NB4 (cell line): ENCODE measurements at regions not wholly inside any gene's neighbourhood (a gene's known extent, or its start where the extent isn't known, plus 50 kb on each side); places are given as distances from the start of the nearest gene placed in this dataset.

ENCODE experiments used
- DNase-seq: peaks from one replicate; pipeline ENCODE4 v3.0.0; 2010; ENCODE audit warnings: low read depth
- H3K4me3 ChIP-seq: one replicate; pipeline ENCODE4 v1.5.1; 2011; ENCODE audit warnings: mild to moderate bottlenecking, low read depth, low read length, moderate library complexity
- MYC ChIP-seq: IDR thresholded peaks from 2 replicates; pipeline ENCODE4 v1.6.1; 2011; ENCODE audit warnings: low read depth, low read length
- POLR2A ChIP-seq: IDR thresholded peaks from 2 replicates; pipeline ENCODE4 v1.6.1; 2011; ENCODE audit warnings: mild to moderate bottlenecking; ENCODE audit not compliant: insufficient read length; ENCODE audit errors: extremely low read depth
- TF ChIP-seq, protein P1 (sequence below): IDR thresholded peaks from 2 replicates; pipeline ENCODE4 v1.6.1; 2011; ENCODE audit warnings: low read depth, low read length
- TF ChIP-seq, protein P2 (sequence below): IDR thresholded peaks from one replicate; pipeline ENCODE4 v1.5.1; 2012; ENCODE audit warnings: low read depth, low read length

DNA sequence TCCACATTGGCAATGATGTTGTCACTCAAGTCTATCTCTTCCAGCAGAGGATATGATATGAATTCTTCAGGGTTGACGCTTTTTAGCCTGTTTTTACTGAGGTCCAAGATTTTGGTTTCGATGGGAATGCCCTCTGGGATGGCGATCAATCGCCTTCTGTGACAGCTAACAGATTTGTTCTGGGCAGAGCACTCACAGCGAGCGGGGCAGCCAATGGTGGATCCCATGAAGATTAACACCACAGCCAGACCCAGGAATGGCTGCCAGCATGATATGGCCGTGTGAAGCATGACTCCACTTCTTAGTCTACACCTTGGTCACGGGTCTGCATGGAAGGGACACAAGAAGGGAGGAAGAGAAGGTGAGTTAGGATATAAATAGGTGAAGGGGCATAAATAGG is 377.1 kb upstream of the C9orf72 start:
- no peak for DNase-seq
- TF ChIP-seq POLR2A: no peak
- no peak for TF ChIP-seq MYC
- TF ChIP-seq, protein P1, sequence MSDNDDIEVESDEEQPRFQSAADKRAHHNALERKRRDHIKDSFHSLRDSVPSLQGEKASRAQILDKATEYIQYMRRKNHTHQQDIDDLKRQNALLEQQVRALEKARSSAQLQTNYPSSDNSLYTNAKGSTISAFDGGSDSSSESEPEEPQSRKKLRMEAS: no peak
- TF ChIP-seq, protein P2, sequence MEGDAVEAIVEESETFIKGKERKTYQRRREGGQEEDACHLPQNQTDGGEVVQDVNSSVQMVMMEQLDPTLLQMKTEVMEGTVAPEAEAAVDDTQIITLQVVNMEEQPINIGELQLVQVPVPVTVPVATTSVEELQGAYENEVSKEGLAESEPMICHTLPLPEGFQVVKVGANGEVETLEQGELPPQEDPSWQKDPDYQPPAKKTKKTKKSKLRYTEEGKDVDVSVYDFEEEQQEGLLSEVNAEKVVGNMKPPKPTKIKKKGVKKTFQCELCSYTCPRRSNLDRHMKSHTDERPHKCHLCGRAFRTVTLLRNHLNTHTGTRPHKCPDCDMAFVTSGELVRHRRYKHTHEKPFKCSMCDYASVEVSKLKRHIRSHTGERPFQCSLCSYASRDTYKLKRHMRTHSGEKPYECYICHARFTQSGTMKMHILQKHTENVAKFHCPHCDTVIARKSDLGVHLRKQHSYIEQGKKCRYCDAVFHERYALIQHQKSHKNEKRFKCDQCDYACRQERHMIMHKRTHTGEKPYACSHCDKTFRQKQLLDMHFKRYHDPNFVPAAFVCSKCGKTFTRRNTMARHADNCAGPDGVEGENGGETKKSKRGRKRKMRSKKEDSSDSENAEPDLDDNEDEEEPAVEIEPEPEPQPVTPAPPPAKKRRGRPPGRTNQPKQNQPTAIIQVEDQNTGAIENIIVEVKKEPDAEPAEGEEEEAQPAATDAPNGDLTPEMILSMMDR: no peak
- H3K4me3 ChIP-seq: no peak overlapping the region

DNA sequence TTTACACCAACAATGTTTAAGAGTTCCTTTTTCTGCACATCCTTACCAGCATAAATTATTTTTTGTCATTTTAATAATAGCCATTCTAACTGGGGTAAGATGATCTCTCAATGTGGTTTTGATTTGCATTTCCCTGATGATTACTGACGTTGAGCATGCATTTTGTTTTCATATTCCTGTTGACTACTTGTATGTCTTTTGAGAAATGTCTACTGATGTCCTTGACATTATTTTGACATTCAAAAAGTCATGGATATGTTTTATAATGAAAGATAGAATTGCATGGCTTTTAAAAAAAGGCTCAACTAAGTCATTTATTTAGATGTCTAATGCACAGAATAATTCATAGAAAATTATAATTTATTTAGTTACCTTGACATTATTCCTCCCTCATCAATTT is 381.6 kb upstream of the C9orf72 start:
- no peak overlapping the region for H3K4me3 ChIP-seq
- no peak for DNase-seq
- TF ChIP-seq MYC (no peak), POLR2A (no peak)
- TF ChIP-seq, protein P2: no peak
- TF ChIP-seq, protein P1: no peak

DNA sequence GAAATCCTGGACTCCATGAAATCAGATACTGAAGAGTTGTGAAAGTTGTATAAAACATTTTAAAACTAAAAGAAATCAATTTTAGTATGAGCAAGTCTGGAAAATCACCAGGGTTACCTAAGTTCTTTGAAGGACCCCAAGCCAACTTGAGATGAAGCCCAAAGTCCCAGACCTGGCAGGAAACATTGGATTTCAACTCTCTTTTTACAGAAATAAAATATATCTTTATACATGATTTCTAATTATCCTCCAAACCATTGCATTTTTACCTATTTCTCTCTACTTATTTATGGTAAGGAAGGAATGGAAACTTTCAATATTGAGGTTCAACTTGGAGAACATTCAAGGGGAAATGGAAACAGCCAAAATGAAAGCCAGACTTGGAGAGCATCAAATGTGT is 390.6 kb upstream of the C9orf72 start:
- DNase-seq: no peak
- TF ChIP-seq POLR2A: no peak
- no peak for TF ChIP-seq MYC
- TF ChIP-seq, protein P1: no peak
- no peak overlapping the region for H3K4me3 ChIP-seq

DNA sequence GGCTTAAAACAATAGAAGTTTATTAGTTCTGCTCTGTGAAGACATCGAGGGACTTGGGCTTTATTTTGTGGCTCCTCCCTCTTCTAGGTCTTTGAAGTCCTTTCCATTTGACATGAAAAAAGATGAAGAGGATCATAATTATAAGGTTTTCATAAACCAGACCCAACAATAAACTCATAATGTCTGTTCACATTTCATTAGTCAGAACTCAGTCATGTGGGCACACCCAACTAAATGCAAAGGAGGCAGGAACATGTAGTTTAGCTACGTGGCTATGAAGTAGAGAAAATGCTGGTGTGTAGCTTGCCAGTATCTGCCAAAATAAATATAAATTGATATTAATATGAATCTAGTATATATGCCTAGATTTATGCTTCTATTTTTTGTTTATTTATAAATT is 393.9 kb upstream of the C9orf72 start:
- no peak for DNase-seq
- no peak overlapping the region for H3K4me3 ChIP-seq
- TF ChIP-seq, protein P2: no peak
- TF ChIP-seq, protein P1: no peak
- no peak for TF ChIP-seq POLR2A
- no peak for TF ChIP-seq MYC

DNA sequence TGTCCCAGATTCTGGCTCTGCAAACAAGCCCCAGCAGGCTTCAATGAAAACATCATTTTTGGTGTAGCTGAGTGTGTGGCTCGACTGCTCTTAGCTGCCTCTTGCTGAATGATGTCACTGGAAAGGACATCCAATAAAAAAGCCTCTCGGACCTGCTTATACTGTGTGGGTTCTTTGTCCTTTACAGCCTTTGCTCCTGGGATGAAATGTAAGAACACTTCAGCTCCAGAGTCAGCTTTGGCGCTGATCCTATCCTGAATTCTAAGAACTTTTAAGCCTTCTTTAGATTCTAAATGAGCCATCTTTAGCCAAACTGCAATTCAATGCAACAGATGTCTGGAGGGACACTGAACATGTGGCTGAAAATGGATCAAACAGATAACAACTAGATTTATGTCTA is 404.6 kb upstream of the C9orf72 start:
- H3K4me3 ChIP-seq: no peak overlapping the region
- no peak for DNase-seq
- TF ChIP-seq POLR2A (no peak), MYC (no peak)
- TF ChIP-seq, protein P2: no peak
- TF ChIP-seq, protein P1: no peak

DNA sequence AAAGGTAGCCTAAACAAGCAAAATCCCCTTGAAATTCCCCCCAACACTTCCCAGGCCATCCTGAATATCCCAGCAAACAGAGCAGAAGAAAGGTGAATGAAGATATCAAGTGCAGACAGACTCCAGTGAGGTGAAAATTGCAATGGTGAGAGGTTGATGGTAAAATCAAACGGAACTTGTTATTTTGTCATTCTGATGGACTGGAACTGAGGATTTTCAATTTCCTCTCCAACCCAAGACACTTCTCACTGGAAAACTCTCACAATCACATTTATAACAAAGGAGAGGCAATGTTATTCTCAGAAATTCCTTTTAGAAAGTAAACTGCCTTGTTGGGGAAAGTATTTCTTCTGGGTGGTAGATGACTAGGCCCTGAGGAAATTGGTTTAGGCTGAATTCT is 412.4 kb upstream of the C9orf72 start:
- no peak for DNase-seq
- TF ChIP-seq POLR2A: no peak
- TF ChIP-seq MYC: no peak
- TF ChIP-seq, protein P2: no peak
- TF ChIP-seq, protein P1: no peak
- no peak overlapping the region for H3K4me3 ChIP-seq
